ENCODE measurements at regions not wholly inside any gene's neighbourhood (a gene's known extent, or its start where the extent isn't known, plus 50 kb on each side); places are given as distances from the start of the nearest gene placed in this dataset.

GRCh38 chr12:113645183-113645582, 173.5 kb upstream of the LHX5 start:
- no peaks in the 10 kb centered on the region for H4K20me1 ChIP-seq (ENCODE audit: low read depth, low read length)
- TF ChIP-seq CTCF (IDR thresholded peaks at IDR 0.05; ENCODE audit: insufficient read depth, low read length, poor library complexity, severe bottlenecking) (no peak), EZH2phosphoT487 (conservative IDR thresholded peaks at IDR 0.05; ENCODE audit: low read length) (no peak)
- no peaks in the 10 kb centered on the region for H3K79me2 ChIP-seq (ENCODE audit: insufficient read depth, low read length)
- no peak overlapping the region for H3K4me3 ChIP-seq (ENCODE audit: insufficient read depth, low read length, poor library complexity, severe bottlenecking)
- no peaks in the 10 kb centered on the region for H3K9me3 ChIP-seq (ENCODE audit: insufficient read depth, low read length)
- H3K4me2 ChIP-seq (ENCODE audit: low read depth, low read length, poor library complexity, severe bottlenecking): no peak overlapping the region
- H3K27ac ChIP-seq (ENCODE audit: low read depth, low read length): no peak overlapping the region
- H3K9ac ChIP-seq (ENCODE audit: low read length): no peak overlapping the region
- no peaks in the 10 kb centered on the region for H3K9me2 ChIP-seq (replicated peaks; ENCODE audit: insufficient read depth, low read length)
- H3F3A ChIP-seq (ENCODE audit: insufficient read depth): no peaks in the 10 kb centered on the region
- H2AFZ ChIP-seq (ENCODE audit: low read depth, low read length, severe bottlenecking): no peak overlapping the region
- no peaks in the 10 kb centered on the region for H3K27me3 ChIP-seq (ENCODE audit: low read length)
- H3K36me3 ChIP-seq (ENCODE audit: low read length): no peaks in the 10 kb centered on the region

GRCh38 chr12:113643177-113643974, 171.7 kb upstream of the LHX5 start:
- H3K79me2 ChIP-seq (ENCODE audit: insufficient read depth, low read length): no peaks in the 10 kb centered on the region
- no peak overlapping the region for H3K4me3 ChIP-seq (ENCODE audit: insufficient read depth, low read length, poor library complexity, severe bottlenecking)
- no peak for TF ChIP-seq CTCF (IDR thresholded peaks at IDR 0.05; ENCODE audit: insufficient read depth, low read length, poor library complexity, severe bottlenecking)
- no peak for TF ChIP-seq EZH2phosphoT487 (conservative IDR thresholded peaks at IDR 0.05; ENCODE audit: low read length)
- no peaks in the 10 kb centered on the region for H3F3A ChIP-seq (ENCODE audit: insufficient read depth)
- H3K9me3 ChIP-seq (ENCODE audit: insufficient read depth, low read length): no peaks in the 10 kb centered on the region
- H3K9me2 ChIP-seq (replicated peaks; ENCODE audit: insufficient read depth, low read length): no peaks in the 10 kb centered on the region
- no peak overlapping the region for H3K9ac ChIP-seq (ENCODE audit: low read length)
- no peaks in the 10 kb centered on the region for H4K20me1 ChIP-seq (ENCODE audit: low read depth, low read length)
- H2AFZ ChIP-seq (ENCODE audit: low read depth, low read length, severe bottlenecking): no peak overlapping the region
- H3K4me2 ChIP-seq (ENCODE audit: low read depth, low read length, poor library complexity, severe bottlenecking): no peak overlapping the region
- H3K36me3 ChIP-seq (ENCODE audit: low read length): no peaks in the 10 kb centered on the region
- H3K27me3 ChIP-seq (ENCODE audit: low read length): no peaks in the 10 kb centered on the region
- H3K27ac ChIP-seq (ENCODE audit: low read depth, low read length): no peak overlapping the region

GRCh38 chr12:113642672-113643071, 171.0 kb upstream of the LHX5 start:
- no peaks in the 10 kb centered on the region for H4K20me1 ChIP-seq (ENCODE audit: low read depth, low read length)
- no peaks in the 10 kb centered on the region for H3K9me2 ChIP-seq (replicated peaks; ENCODE audit: insufficient read depth, low read length)
- H3K4me3 ChIP-seq (ENCODE audit: insufficient read depth, low read length, poor library complexity, severe bottlenecking): no peak overlapping the region
- no peaks in the 10 kb centered on the region for H3K79me2 ChIP-seq (ENCODE audit: insufficient read depth, low read length)
- H3K9me3 ChIP-seq (ENCODE audit: insufficient read depth, low read length): no peaks in the 10 kb centered on the region
- TF ChIP-seq CTCF (IDR thresholded peaks at IDR 0.05; ENCODE audit: insufficient read depth, low read length, poor library complexity, severe bottlenecking): no peak
- TF ChIP-seq EZH2phosphoT487 (conservative IDR thresholded peaks at IDR 0.05; ENCODE audit: low read length): no peak
- no peak overlapping the region for H3K4me2 ChIP-seq (ENCODE audit: low read depth, low read length, poor library complexity, severe bottlenecking)
- no peaks in the 10 kb centered on the region for H3F3A ChIP-seq (ENCODE audit: insufficient read depth)
- no peak overlapping the region for H3K27ac ChIP-seq (ENCODE audit: low read depth, low read length)
- H3K27me3 ChIP-seq (ENCODE audit: low read length): no peaks in the 10 kb centered on the region
- no peak overlapping the region for H3K9ac ChIP-seq (ENCODE audit: low read length)
- no peaks in the 10 kb centered on the region for H3K36me3 ChIP-seq (ENCODE audit: low read length)
- no peak overlapping the region for H2AFZ ChIP-seq (ENCODE audit: low read depth, low read length, severe bottlenecking)

Measured in SU-DHL-6 (cell line).